PFSK-1 (cell line): ENCODE measurements at regions not wholly inside any gene's neighbourhood (a gene's known extent, or its start where the extent isn't known, plus 50 kb on each side); places are given as distances from the start of the nearest gene placed in this dataset.

Source experiments
- FOXP2 ChIP-seq: optimal IDR thresholded peaks from 2 replicates; pipeline ENCODE3; 2011; ENCODE audit warnings: borderline replicate concordance, control low read depth, inconsistent platforms; ENCODE audit not compliant: insufficient read depth; ENCODE audit errors: extremely low read length, extremely low read depth
- POLR2AphosphoS5 ChIP-seq: IDR thresholded peaks from 2 replicates; pipeline ENCODE4 v1.6.1; 2012; ENCODE audit warnings: low read depth, mild to moderate bottlenecking, control low read depth, low read length, moderate library complexity
- REST ChIP-seq, 2 experiments: IDR thresholded peaks; 2 replicates each; pipeline versions ENCODE4 v1.6.1 to v1.8.0; 2011 to 2012; ENCODE audit warnings: low read depth in 2 of 2, low read length in 2 of 2, control low read depth in 1 of 2, inconsistent platforms in 1 of 2, mild to moderate bottlenecking in 1 of 2, moderate library complexity in 1 of 2; ENCODE audit not compliant: insufficient read depth in 1 of 2
- SIN3A ChIP-seq: IDR thresholded peaks from 2 replicates; pipeline ENCODE4 v1.6.1; 2012; ENCODE audit warnings: mild to moderate bottlenecking, low read length, moderate library complexity, borderline replicate concordance; ENCODE audit not compliant: insufficient read depth
- TAF1 ChIP-seq: IDR thresholded peaks from 2 replicates; pipeline ENCODE4 v1.6.1; 2012; ENCODE audit warnings: low read length, control low read depth, borderline replicate concordance; ENCODE audit not compliant: insufficient read depth

DNA sequence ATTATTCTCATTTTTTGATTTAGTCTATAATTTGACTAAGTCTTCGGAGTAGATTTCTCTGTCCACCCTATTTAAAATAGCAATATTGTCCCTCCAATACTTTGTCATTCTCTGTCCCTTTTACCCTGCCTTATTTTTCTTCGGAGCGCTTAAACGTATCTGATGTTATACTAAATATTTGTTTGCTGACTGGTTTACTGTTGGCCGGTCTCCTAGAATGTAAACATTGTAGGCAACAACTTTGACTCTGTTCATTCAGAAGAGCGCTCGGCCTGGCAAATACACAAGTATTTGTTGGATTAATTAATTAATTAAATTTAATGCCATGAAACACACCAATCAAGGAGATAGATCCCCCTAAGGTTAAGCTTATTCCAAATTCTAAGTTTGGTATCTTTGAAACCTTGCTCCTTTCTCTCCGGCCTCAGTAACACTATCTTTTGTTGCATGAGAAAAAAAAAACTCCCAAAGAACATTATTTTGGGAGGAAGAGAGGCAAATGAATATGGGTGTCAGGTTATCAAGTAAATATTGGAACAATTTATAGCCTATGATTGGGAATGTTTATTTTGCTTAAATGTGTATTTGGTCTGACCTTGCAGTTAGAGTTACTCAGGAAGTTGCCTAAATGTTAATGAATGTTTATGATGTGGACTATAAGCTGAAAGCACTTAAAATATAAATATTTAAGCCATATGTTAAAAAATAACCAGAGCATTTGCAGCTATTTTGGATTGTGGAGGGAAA is 231.1 kb downstream of the SOX4 start:
- no peak for TF ChIP-seq SIN3A
- no peak for TF ChIP-seq POLR2AphosphoS5
- no peak for TF ChIP-seq FOXP2
- no peak for TF ChIP-seq TAF1
- TF ChIP-seq REST (IDR thresholded peaks at IDR 0.05; ENCODE audit: insufficient read depth in 1 of 2, low read depth in 2 of 2, low read length in 2 of 2) = no peak

- TF ChIP-seq SIN3A (no peak), POLR2AphosphoS5 (no peak), REST (IDR thresholded peaks at IDR 0.05; ENCODE audit: insufficient read depth in 1 of 2, low read depth in 2 of 2, low read length in 2 of 2) (no peak), TAF1 (no peak), FOXP2 (no peak)
Observed at GRCh38 chr6:21826023-21826422, 232.5 kb downstream of the SOX4 start.

GRCh38 chr6:21826904-21827303 is 233.4 kb downstream of the SOX4 start:
- TF ChIP-seq SIN3A (no peak), FOXP2 (no peak), REST (IDR thresholded peaks at IDR 0.05; ENCODE audit: insufficient read depth in 1 of 2, low read depth in 2 of 2, low read length in 2 of 2) (no peak)

DNA sequence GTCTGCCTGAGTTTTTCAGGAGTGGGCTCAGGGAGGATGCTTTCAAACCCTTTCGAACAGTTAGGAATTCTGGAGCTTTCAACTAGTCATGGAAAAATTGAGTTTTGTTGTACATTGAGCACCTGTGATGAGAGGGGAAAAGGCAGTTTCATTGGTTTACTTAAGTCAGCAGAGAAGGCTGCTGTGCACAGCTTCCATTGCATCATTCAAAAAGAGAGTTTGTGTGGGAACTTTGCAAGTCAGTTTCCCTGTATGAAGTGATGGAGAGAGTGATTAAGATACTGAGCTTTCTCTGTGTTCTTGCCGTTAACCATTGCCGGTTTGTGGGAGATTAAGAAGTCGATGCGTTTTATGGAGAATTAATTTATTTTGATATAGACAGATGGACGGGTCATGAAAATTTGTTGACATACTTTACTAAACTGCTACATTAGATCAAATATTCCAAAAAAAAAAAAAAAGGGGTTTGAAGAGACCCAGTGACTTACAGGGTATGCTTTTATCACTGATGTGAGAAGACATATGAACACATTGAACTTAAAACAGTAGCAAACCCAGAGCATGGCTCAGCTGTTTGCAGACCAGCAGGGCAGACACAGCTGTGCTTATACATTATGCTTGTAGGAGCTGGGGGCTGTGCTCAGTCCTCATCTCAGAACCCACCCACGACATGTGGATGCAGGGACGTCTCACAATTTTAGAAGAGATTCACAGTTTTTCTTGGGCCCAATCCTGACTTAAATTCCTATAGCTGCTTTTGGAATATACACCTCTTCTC is 234.1 kb downstream of the SOX4 start:
- TF ChIP-seq FOXP2 (no peak), TAF1 (no peak), POLR2AphosphoS5 (no peak), REST (IDR thresholded peaks at IDR 0.05; ENCODE audit: insufficient read depth in 1 of 2, low read depth in 2 of 2, low read length in 2 of 2) (no peak), SIN3A (no peak)
